NOMO-1 treated with DMSO at 0.1 percent for 48 hours (cell line): ENCODE measurements at regions not wholly inside any gene's neighbourhood (a gene's known extent, or its start where the extent isn't known, plus 50 kb on each side); places are given as distances from the start of the nearest gene placed in this dataset.

Experiments used
- DNase-seq: peaks from one replicate; lab custom pipeline; 2025; ENCODE audit not compliant: unreplicated experiment; lab: John Stamatoyannopoulos, UW

DNA sequence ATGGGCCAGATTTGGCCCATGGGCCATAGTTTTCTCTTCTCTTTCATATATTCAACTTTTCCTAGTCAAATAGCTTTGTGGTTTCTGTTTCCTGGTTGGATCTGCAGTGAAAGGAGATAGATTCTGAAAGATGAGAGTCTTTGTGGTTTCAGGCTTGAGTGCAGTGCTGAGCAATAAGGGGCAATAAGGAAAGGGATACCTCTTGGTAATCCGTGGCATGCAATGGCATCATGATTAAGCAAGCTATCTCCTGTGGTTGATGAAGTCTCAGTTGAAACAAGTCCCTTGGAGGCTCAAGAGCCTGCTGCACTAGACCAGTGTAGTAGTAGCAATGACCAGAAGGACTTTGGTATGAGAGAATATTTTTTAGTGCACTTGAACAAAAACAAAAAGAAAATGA is 187.7 kb upstream of the CNTNAP2 start:
- DNase-seq = no peak

DNA sequence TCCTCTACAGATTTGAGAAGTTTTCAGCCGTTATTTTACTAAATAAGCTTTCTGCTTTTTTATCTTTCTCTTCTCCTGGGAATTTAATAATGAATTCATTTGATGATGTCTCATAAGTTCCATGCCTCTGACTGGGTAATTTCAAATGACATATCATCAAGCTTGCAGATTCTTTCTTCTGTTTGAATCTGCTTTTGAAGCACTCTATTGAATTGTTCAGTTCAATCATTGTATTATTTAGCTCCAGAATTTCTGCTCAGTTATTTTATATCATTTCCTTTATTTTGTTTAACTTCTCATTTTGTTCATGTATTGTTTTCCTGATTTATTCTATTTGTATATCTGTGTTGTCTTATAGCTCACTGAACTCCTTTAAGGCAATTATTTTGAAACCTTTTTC is 196.9 kb upstream of the CNTNAP2 start:
- DNase-seq = no peak

DNA sequence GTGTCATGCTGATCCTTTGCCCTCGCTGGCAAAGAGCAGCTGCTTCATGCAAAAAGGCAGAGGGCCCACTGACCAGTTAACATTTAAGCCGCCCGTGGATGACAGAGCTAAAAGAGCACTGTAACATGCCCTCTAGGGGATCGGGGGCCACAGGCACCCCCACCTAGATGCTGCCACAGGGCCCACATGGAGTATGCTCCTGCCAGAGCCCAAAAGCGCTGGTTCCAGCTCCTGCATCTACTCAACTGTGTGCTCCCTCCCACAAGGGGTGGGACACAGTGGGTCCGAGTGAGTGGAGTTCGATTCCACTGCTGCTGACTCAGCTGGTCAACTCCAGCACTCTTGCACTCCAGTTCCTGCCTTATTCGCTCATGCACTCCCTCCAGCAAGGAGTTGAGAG is 199.8 kb upstream of the CNTNAP2 start:
- no peak for DNase-seq

DNA sequence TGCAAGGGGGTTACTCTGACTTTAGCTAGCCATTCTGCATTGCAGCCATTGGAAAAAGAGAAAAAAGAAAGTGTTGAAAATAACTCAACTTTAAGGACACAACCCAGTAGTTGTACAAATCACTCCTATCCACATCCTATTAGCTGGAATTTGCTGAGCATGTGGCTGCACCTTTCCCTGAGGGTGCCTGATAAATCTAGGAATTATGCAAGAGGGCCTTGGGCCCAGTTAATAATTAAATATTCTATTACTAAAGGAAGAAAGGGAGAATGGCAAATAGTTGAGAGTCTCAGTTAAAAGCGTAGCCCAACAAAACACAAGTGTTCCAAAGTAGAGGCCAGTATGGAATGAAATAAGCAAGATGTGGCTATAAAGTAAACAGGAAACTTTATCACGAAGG is 200.9 kb upstream of the CNTNAP2 start:
- DNase-seq = no peak

DNA sequence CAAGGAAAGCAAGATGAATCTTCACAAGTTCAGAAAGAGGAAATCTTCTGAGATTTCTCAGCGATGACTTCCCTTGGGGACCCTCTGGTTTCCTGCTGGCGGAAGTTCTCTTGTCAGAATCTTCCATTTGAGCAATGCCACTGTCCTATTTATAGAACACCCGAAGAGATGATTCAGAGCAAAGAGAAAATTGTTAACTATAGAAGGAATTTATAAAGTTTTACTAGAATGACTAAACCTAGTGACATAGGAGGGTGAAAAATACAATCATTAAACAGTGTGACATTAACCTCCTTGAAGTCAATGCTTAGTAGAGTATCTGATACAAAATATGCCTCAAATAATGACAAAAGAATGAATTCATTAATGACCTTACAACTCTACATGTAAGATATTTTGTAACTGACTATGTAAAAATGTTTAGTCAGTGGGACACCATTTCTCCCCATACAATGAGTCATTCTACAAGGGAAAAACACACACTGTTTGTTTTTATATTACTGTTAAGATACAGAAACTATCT is 206.5 kb upstream of the CNTNAP2 start:
- DNase-seq = peak; percentile 34

DNA sequence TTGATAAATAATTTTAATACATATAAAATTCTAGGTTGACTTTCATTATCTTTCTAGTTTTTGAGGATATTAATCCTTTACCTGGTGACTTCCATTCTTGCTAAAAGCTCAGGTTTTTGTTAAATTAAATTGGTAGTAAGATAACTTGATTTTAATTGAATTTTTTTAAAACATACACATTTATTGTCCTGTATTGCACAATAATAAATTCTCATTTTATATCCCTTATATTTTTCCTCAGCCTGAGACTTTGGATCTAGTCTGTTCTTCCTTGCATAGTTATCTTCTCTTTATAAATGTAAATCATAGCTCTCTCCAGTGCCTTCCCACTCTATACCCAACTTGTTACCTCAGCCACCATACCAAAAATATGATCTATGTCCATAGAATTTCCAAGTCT is 212.9 kb upstream of the CNTNAP2 start:
- no peak for DNase-seq

DNA sequence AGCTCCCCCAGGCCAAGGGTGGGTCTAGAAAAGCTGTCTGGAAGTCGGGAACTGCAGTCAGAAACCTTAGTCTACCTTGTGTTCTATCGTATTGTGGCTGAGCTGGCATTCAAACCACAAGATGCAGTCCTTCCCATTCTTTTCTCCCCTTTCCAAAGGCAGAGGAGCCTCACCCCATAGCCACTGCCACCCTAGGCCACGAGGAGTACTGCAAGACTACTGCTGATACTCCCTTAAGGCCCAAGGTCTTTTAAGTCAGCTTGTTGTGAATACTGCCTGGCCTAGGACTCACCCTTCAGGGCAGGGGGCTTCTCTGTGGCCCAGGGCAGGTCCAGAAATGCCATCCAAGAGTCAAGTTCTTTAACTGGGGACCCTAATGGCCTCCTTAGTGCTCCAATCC is 214.5 kb upstream of the CNTNAP2 start:
- no peak for DNase-seq

DNA sequence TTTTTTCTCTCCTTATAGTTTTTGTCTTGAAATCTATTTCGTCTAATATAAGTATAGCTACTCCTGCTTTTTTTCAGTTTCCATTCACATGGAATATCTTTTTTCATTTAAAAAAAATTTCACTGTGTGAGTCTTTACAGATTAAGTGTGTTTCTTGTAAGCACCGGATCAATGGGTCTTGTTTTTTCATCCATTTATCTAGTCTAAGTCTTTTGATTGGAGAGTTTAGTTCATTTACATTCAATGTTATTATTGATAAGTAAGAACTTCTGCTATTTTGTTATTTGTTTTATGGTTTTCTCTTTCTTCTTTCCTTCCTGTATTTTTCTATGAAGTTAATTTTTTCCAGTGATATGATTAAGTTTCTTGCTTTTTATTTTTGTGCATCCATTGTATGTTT is 216.7 kb upstream of the CNTNAP2 start:
- no peak for DNase-seq

DNA sequence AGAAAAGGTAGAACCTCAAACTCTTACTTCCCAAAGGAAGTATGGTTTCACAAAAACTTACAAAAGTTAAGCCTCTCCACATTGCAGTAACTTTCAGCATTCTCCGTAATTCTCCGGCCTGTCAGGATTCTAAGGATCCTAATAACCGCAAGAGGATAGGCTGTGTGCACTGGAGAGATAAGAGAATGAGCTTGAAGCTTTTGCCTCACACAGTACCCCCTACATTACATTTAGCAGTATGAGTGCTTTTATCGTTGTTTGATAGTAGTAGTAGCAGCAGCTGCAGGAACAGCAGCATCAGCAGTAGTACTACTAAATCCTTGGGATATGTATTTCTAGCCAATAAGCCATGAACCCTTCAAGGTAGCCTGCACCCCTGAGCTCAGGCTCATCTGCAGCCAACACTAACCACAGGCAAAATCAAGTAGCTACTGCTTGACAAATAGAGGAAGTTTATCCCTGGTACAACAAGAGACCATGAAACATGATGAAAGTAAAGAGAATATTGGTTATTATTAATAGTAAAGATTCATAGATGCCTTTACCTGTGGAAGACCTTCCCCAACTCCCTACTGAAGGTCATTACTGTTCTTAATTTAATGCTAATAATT is 222.6 kb upstream of the CNTNAP2 start:
- no peak for DNase-seq

DNA sequence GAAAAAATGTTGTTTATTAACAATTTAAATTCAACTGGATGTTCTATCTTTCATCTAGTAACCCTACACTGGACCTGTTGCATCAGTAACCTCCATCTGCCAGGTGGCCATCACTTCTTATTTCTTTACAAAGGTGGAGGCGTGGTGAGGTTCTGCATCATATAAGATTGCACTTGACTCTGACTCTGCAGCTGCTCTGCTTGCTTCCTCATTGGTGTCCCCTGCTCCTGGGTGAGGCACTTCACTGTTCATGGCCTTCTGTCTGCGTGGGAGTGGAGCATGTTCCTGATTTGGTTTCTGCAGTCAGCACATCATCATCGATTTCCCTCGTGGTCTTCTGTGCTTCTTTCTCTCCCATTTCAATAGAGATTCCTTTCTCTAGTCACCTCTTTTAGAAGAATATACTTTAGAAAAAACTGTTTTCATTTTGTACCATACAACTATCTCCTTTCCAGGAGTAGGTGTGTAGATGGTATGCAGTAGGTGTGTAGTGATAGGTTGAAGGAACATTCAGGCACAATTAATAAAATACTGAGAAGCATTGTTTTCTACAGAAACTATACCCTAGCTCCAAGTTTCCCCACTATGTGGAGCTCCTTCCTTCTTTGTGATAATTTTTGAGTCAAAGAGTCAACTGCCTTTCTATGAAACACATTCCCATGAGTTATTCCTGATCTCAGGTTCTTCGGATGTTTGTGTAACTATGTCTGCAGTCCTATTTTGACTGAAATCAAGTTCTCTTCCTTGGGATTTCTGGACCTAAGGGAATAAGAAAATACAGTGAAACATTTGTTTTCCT is 231.7 kb upstream of the CNTNAP2 start:
- DNase-seq = no peak

DNA sequence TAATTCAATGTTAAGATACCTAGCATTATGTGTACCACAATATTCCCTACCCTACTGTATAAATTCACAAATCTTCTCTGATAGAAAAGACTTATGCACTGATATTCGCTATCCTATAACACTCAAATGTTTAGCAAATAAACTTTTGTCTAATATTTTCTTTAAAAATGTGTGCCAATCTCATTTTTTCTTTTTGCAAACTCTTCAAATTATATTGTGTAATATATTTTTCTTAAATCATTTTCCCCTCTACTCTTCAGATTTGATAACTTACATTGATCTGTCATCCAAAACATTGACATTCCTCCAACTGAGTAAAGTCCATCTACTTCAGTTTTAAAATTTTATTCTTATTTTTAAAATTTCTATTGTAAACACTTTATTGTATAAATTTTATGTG is 240.2 kb upstream of the CNTNAP2 start:
- DNase-seq = no peak

DNA sequence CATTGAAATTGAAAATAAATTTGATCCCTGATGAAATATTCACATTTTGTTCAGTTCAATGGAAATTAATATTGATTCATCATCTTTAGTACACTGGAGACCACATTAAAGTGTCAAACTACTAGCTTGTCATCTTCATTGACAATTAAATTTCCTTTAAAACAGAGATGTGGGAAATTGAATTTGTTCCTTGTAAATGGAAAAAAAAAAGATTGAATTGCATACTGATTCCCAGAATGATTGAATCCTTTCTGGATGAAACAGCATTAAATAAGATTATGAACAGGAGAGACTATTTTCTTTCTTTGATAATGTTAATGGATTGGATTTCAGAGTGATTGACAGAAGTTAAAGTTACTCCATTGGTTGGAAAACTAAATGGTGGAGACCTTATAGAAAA is 241.3 kb upstream of the CNTNAP2 start:
- no peak for DNase-seq

DNA sequence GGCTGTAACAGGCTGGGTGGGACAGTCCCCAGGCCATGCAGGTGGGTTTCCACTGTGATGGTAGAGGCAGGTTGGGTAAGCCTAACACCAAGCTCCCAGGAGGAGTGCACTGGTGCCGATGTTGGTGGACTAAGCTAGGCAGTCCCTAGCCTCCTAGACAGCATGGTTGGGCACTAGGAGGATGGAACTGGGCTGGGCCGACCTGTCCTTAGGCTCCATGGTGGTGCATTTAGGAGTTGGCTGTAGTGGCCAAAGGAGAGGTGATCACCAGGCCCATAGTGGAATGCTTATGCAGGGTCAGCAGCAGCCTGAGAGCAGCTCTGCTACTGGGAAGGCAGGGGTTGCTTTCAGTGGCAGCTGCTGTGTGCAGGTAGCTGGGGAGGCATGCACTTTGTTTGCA is 247.7 kb upstream of the CNTNAP2 start:
- DNase-seq = no peak

DNA sequence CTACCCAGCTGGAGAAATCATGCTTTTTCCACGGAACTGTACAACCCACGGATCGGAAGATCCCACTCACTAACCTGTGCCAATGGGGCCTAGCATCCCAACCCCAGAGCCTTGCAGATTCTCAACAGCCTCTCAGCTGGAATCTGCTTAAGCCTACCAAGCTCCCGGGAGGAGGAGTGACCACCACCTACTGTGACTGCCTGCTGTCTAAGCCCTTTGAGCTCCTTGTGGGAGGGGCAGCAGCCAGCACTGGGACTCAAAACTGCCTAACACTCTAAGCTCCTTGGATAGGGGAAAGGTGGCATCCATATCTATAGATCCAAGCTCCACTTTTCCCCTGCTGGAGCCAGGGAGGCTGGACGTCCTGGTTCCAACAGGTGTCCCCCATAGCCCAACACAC is 254.4 kb upstream of the CNTNAP2 start:
- DNase-seq = no peak

DNA sequence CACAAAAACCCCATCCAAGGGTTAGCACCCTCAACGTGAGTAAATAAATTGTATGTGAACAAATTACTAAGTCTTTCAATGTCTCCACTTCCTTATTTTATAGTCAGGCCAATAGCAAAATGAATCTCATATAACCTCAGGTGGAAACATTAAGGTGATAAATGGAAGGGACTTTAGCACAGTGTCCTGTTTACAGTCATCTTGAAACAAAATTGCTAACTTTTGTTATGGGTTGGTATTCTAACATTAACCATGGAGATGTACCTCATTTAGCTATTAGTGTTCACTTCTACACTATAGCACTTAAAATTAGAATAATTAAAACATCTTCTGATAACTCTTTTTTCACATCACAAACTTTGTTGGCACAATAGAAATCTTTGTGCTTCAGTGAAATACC is 255.8 kb upstream of the CNTNAP2 start:
- DNase-seq = no peak

DNA sequence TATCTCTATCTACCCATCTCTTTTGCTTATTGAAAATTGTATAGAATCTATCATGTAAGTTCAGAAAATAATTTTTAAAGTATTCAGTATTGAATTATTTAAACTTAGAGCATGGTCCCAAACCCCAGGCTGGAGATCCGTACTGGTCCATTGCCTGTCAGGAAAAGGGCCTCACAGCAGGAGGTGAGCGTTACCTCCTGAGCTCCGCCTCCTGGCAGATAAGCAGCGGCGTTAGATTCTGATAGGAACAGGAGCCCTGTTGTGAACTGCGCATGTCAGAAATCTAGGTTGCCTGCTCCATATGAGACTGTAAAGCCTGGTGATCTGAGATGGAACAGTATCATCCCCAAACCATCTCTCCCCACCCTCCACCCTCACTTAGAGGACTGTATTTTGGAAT is 266.0 kb upstream of the CNTNAP2 start:
- DNase-seq = no peak

DNA sequence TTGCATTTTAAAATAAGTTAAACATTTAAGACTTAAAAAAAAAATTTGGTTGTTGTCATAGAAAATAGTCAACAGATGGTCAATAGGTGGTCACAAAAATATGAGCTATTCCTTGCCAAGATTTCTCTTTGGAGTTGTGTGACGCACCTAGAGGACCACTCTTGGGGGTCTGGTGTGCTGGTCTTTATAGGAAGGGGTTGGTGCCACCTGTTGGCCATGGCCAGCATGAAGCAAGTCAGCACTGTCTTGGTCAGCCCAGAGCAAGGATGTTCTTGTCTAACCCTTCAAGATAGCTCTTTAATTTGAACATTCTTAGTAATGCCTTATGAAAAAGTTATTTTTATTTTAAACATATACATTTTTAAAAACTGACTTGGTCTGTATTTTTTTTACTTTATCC is 267.9 kb upstream of the CNTNAP2 start:
- no peak for DNase-seq

DNA sequence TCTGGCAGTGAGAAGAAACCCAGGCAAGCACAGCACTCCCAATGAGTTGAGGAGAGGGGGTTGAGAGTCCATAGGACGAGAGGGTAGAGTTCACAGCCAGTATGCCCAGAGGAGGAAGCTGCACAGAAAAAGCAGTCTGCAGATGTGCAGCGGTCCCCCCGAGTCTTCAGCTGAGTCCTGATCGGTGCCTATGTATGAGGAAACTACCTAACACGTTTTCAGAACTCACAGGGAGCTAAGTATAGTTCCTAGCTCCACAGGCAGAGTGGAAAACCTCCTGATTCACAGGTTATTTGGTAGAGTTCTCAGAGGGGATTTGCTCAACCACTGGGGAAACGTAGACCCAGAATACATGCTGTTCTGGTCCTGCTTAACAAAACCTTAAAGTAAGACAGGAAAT is 271.3 kb upstream of the CNTNAP2 start:
- DNase-seq = no peak

DNA sequence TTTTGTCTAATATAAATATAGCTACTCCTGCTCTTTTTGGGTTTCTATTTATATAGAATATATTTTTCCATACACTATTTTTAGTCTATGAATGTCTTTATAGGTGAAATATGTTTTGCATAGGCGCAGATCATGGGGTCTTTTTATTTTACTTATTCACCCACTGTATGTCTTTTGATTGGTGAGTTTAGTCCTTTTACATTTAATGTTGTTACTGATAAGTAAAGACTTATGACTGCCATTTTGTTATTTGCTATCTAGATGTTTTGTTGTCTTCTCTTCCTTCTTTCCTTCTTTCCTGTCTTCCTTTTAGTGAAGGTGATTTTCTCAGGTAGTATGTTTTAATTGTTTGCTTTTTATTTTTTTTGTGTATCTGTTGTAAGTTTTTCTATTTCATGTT is 276.8 kb upstream of the CNTNAP2 start:
- DNase-seq = no peak

DNA sequence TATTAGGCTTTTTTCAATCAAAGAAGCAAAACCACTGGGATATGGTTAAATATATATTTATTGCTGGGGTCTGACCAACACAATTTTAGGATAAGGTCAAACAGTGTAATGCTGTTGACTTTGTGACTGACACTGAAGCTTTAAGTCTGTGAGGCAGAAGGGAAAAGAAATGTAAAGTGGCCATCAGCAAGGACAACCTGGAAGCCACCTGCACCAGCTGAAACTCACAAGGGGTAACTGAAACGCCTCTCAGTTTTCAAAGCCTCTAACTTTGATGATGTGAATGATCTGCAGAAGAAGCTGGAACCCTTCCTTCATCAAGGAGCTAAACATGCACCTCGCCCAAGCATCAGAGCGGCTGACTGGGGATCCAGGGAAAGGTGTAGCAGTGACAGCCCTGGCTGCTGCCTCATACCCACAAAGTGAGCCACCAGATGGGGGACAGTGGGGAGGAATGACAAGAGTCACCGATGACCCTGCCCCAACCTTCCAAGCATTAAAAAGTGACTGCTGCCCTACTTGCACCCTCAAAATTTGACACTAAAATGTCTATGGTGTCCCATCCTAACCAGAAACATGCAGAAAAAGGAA is 284.9 kb upstream of the CNTNAP2 start:
- DNase-seq = no peak

DNA sequence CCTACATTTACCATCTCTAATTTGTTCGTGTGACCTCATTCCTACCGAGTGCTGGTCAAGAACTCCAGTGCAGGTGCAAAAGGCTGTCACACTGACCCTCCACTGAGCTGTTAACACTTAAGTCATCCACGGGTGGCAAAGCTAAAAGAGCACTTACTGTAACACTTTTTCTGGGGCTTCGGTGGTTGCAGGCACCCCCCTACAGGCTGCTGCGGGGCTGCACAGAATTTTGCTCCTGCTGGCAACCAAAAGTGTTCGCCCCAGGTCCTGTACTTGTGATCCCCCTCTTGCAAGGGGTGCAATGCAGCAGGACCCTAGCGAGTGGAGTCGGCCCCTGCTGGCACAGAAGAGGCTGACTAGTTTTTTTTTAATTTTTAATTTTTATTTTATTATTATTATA is 298.9 kb upstream of the CNTNAP2 start:
- no peak for DNase-seq

DNA sequence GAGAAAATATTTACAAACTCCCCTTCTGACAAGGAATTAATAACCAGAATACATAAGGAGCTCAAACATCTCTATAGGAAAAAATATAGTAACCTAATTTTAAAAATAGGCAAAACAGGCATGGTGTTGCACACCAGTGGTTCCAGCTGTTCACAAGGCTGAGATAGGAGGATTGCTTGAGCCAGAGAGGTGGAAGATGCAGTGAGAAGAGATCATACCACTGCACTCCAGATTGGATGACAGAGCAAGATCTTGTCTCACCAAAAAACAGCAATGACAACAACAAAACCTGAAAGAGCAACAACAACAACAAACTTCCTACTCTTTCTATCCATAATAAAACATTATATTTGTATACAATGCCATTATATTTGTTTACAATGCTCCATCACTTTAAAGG is 304.4 kb upstream of the CNTNAP2 start:
- no peak for DNase-seq
